ENCODE measurements at regions not wholly inside any gene's neighbourhood (a gene's known extent, or its start where the extent isn't known, plus 50 kb on each side); places are given as distances from the start of the nearest gene placed in this dataset.

DNA sequence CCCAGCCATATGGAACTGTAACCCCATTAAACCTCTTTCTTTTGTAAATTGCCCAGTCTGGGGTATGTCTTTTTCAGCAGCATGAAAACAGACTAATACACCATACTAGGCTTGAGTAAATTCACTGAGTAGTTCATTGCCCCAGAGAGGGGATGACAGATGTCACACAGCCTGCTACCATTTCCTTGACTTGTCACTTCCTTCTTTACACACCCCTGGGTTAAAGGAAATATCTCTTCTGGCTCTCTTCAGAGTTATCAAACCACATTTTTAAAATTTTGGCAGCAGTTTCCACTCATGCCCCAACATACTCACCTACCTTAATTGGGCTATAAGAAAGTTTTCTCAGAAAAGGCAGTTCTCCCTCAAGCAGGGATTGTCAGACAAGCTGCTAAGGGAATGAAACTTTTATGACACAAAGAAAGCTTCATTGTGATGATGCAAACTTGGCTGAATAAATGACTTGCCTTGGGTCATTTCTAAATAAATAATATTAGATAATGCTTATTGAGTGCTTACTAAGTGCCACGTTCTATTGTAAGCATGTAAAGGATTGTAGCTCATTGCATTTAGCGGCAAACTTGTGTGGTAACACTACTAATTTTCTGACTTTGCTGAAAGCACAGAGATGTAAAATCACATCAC is 68.0 kb upstream of the RBMS3 start:
- no peak for DNase-seq (ENCODE audit: extremely low spot score)
- ChIA-PET CTCF (interaction anchor here (0.8 kb wide), 1 partner anchor 13 kb away, joined by 7 read pairs; no protein-coding TSS in a partner anchor), POLR2A (no interaction called here)
- TF ChIP-seq L3MBTL2 (conservative IDR thresholded peaks at IDR 0.05) (no peak), ELF4 (IDR thresholded peaks at IDR 0.05) (no peak), FOXM1 (IDR thresholded peaks at IDR 0.05; ENCODE audit: borderline replicate concordance) (no peak), ARNT (IDR thresholded peaks at IDR 0.05) (no peak), HDGF (IDR thresholded peaks at IDR 0.05; ENCODE audit: borderline replicate concordance) (no peak), TARDBP (IDR thresholded peaks at IDR 0.05) (no peak), SUZ12 (IDR thresholded peaks at IDR 0.05) (no peak), LEF1 (IDR thresholded peaks at IDR 0.05; ENCODE audit: borderline replicate concordance) (no peak), SP1 (IDR thresholded peaks at IDR 0.05) (no peak), FOXA1 (IDR thresholded peaks at IDR 0.05) (no peak), NFRKB (IDR thresholded peaks at IDR 0.05) (no peak), CTBP1 (IDR thresholded peaks at IDR 0.05; ENCODE audit: borderline replicate concordance) (no peak), BHLHE40 (IDR thresholded peaks at IDR 0.05; ENCODE audit: borderline replicate concordance) (no peak), ZNF384 (IDR thresholded peaks at IDR 0.05) (no peak), FOXK2 (IDR thresholded peaks at IDR 0.05) (no peak)
- TF ChIP-seq, protein P1, sequence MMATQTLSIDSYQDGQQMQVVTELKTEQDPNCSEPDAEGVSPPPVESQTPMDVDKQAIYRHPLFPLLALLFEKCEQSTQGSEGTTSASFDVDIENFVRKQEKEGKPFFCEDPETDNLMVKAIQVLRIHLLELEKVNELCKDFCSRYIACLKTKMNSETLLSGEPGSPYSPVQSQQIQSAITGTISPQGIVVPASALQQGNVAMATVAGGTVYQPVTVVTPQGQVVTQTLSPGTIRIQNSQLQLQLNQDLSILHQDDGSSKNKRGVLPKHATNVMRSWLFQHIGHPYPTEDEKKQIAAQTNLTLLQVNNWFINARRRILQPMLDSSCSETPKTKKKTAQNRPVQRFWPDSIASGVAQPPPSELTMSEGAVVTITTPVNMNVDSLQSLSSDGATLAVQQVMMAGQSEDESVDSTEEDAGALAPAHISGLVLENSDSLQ (IDR thresholded peaks at IDR 0.05): no peak

DNA sequence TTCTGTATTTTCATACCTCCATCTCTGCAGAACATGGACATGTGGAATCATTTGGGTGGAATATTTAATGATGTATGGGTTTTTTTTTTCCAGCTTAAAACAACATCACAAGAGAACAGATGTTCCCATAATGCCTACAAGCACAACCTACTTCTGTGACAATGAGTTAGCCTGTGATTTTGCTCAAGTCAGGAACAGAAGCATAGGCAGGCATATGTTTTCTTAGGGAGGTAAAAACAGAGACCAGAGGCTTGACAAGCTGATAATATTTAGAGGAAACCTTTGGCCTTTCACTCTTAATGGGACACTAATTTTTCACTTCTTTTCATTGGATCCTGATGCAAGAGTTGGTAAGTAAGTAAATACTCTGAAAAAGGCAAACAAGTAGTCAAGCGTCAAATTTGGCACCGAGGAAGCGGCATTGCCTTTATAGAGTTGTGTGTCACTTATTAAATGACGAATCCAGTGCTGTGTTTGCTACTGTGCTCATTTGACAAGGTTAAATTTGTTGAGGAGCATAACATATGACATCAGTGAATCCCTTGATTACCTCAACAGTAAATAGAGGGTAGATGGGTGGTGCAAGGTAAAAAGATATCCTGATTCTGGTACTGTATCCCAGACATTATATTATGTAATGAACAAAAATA is 66.7 kb upstream of the RBMS3 start:
- no peak for TF ChIP-seq SP1 (IDR thresholded peaks at IDR 0.05)
- TF ChIP-seq CTBP1 (IDR thresholded peaks at IDR 0.05; ENCODE audit: borderline replicate concordance): no peak
- no peak for TF ChIP-seq BHLHE40 (IDR thresholded peaks at IDR 0.05; ENCODE audit: borderline replicate concordance)
- TF ChIP-seq FOXM1 (IDR thresholded peaks at IDR 0.05; ENCODE audit: borderline replicate concordance): no peak
- DNase-seq (ENCODE audit: extremely low spot score): no peak
- POLR2A ChIA-PET: no interaction called here
- CTCF ChIA-PET: interaction anchor here (0.6 kb wide), 1 partner anchor 12 kb away, joined by 3 read pairs; no protein-coding TSS in a partner anchor

DNA sequence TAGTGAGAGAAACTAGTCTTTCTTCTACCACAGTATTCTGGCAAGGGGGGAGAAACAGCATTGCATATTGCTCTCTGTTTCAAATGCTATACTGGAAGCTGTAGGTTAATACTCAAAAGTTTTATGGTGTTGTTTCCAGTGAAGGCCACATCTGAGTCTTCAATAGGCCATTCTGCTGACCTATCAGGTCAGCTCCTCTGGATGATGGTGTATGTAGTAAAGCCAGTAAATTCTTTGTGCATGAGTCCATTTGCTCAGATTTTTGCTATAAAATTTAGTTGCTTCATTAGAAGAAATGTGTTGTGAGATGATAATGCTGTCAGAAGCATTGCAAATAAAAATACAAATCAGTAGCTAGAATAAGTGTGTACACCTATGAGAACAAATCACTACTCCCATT is 64.9 kb upstream of the RBMS3 start:
- TF ChIP-seq FOXK2 (IDR thresholded peaks at IDR 0.05): no peak
- no peak for DNase-seq (ENCODE audit: extremely low spot score)
- POLR2A ChIA-PET: interaction anchor here (0.7 kb wide), 1 partner anchor 72 kb away, joined by 3 read pairs; no protein-coding TSS in a partner anchor
- CTCF ChIA-PET: no interaction called here

DNA sequence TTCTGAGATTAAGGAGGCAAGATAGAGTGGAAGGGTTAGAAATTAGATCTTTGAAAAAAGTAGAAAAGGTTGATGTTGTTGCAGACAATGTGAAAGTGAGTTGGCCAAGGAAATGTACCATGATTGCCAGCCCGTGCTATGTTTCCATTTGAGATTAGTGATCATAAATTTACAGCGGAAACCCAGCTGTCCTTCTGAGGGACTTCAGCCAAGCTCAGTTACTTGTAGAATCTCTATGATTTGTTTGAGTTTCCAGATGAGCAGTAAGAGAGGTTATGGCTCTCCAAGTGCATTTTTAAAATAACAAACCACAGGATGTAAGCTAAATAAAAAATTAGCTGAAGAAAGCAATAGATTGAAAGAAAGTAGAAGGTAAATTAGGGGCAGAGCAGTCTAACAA is 54.2 kb upstream of the RBMS3 start:
- TF ChIP-seq FOXK2 (IDR thresholded peaks at IDR 0.05) (no peak), SUZ12 (IDR thresholded peaks at IDR 0.05) (no peak), LEF1 (IDR thresholded peaks at IDR 0.05; ENCODE audit: borderline replicate concordance) (no peak), FOXM1 (IDR thresholded peaks at IDR 0.05; ENCODE audit: borderline replicate concordance) (no peak), FOXA1 (IDR thresholded peaks at IDR 0.05) (no peak), ELF4 (IDR thresholded peaks at IDR 0.05) (no peak), SP1 (IDR thresholded peaks at IDR 0.05) (no peak), NFRKB (IDR thresholded peaks at IDR 0.05) (no peak), TARDBP (IDR thresholded peaks at IDR 0.05) (no peak), BHLHE40 (IDR thresholded peaks at IDR 0.05; ENCODE audit: borderline replicate concordance) (no peak), L3MBTL2 (conservative IDR thresholded peaks at IDR 0.05) (no peak), HDGF (IDR thresholded peaks at IDR 0.05; ENCODE audit: borderline replicate concordance) (no peak), ZNF384 (IDR thresholded peaks at IDR 0.05) (no peak), ARNT (IDR thresholded peaks at IDR 0.05) (no peak), CTBP1 (IDR thresholded peaks at IDR 0.05; ENCODE audit: borderline replicate concordance) (no peak)
- TF ChIP-seq, protein P1 (IDR thresholded peaks at IDR 0.05): no peak
- ChIA-PET CTCF (interaction anchor here (0.7 kb wide), 1 partner anchor 554 kb away, joined by 3 read pairs; no protein-coding TSS in a partner anchor), POLR2A (interaction anchor here (0.7 kb wide), 1 partner anchor 28 kb away, joined by 3 read pairs; no protein-coding TSS in a partner anchor)
- DNase-seq (ENCODE audit: extremely low spot score): no peak

DNA sequence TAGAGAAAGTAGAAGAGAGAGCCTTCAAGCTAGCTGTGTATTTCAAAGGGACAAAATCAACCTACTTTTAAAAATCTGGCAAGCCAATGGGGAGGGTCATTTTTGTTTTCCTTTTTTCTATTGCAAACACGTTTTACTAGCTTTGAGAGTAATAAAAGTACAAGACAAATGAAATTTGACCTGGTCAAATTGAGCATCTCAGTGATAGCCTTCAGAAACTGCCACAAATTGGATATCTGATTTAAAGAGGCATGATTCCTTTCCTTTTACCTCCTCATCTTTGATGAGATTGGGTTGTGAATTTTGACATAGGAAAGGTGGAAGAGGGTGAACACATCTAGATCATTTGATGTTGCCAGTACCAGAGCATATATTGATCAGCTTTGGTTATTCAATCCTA is 53.6 kb upstream of the RBMS3 start:
- POLR2A ChIA-PET: no interaction called here
- no peak for DNase-seq (ENCODE audit: extremely low spot score)
- CTCF ChIA-PET: interaction anchor here (0.7 kb wide), 1 partner anchor 553 kb away, joined by 3 read pairs; no protein-coding TSS in a partner anchor
- TF ChIP-seq FOXK2 (IDR thresholded peaks at IDR 0.05) (no peak), BHLHE40 (IDR thresholded peaks at IDR 0.05; ENCODE audit: borderline replicate concordance) (no peak), SP1 (IDR thresholded peaks at IDR 0.05) (no peak), SUZ12 (IDR thresholded peaks at IDR 0.05) (no peak), L3MBTL2 (conservative IDR thresholded peaks at IDR 0.05) (no peak), FOXM1 (IDR thresholded peaks at IDR 0.05; ENCODE audit: borderline replicate concordance) (no peak), TARDBP (IDR thresholded peaks at IDR 0.05) (no peak), CTBP1 (IDR thresholded peaks at IDR 0.05; ENCODE audit: borderline replicate concordance) (no peak), ARNT (IDR thresholded peaks at IDR 0.05) (no peak), LEF1 (IDR thresholded peaks at IDR 0.05; ENCODE audit: borderline replicate concordance) (no peak), NFRKB (IDR thresholded peaks at IDR 0.05) (no peak), ELF4 (IDR thresholded peaks at IDR 0.05) (no peak), HDGF (IDR thresholded peaks at IDR 0.05; ENCODE audit: borderline replicate concordance) (no peak), FOXA1 (IDR thresholded peaks at IDR 0.05) (no peak), ZNF384 (IDR thresholded peaks at IDR 0.05) (no peak)
- TF ChIP-seq, protein P1 (IDR thresholded peaks at IDR 0.05): no peak

All from HEK293T (cell line).